ENCODE measurements at regions not wholly inside any gene's neighbourhood (a gene's known extent, or its start where the extent isn't known, plus 50 kb on each side); places are given as distances from the start of the nearest gene placed in this dataset.

GRCh38 chr1:64323882-64324281 is 120.5 kb downstream of the UBE2U start:
- TF ChIP-seq CTCF (IDR thresholded peaks at IDR 0.05): no peak
- TF ChIP-seq EP300 (IDR thresholded peaks at IDR 0.05): no peak
- TF ChIP-seq POLR2A (IDR thresholded peaks at IDR 0.05): no peak
